HepG2 (cell line): ENCODE measurements at regions not wholly inside any gene's neighbourhood (a gene's known extent, or its start where the extent isn't known, plus 50 kb on each side); places are given as distances from the start of the nearest gene placed in this dataset.

Source experiments
- HDAC1 ChIP-seq: sonication (generic); formaldehyde crosslinking; IDR thresholded peaks from 2 replicates; pipeline ENCODE4 v1.5.1; 2020; ENCODE audit warnings: mild to moderate bottlenecking, missing genetic modification reagents
- KAT8 ChIP-seq: IDR thresholded peaks from 2 replicates; pipeline ENCODE4 v1.6.1; 2016; ENCODE audit warnings: missing genetic modification reagents, missing compliant biosample characterization
- KDM6A ChIP-seq: IDR thresholded peaks from 2 replicates; pipeline ENCODE4 v1.6.1; 2016; ENCODE audit warnings: low read depth
- MAFK ChIP-seq, 2 experiments: IDR thresholded peaks in 1 of 2; conservative IDR thresholded peaks in 1 of 2; 2 replicates each; pipeline ENCODE4 v1.6.1; 2011; ENCODE audit warnings: improper control_type of control experiment in 2 of 2, low read length in 2 of 2
- NFYB ChIP-seq: sonication (generic); formaldehyde crosslinking; IDR thresholded peaks from 2 replicates; pipeline ENCODE4 v1.4.0; 2020; ENCODE audit warnings: missing genetic modification reagents
- TBL1XR1 ChIP-seq: fragments of 150-350 bp; IDR thresholded peaks from 2 replicates; pipeline ENCODE4 v1.6.1; 2014; ENCODE audit warnings: borderline replicate concordance, low read length; ENCODE audit not compliant: partially characterized antibody
- TF ChIP-seq, protein P1 (sequence below): sonication (generic); formaldehyde crosslinking; IDR thresholded peaks from 2 replicates; pipeline ENCODE4 v1.8.1; 2023; ENCODE audit warnings: mild to moderate bottlenecking, missing genetic modification reagents
- TF ChIP-seq, protein P2 (sequence below): sonication (generic); formaldehyde crosslinking; IDR thresholded peaks from 2 replicates; pipeline ENCODE4 v1.8.1; 2023; ENCODE audit warnings: missing genetic modification reagents, inconsistent platforms, borderline replicate concordance
- TF ChIP-seq, protein P3 (sequence below): IDR thresholded peaks from 2 replicates; pipeline ENCODE4 v1.6.1; 2016; ENCODE audit warnings: low read depth, missing genetic modification reagents, missing compliant biosample characterization
- TF ChIP-seq, protein P4 (sequence below): sonication (generic); formaldehyde crosslinking; IDR thresholded peaks from 2 replicates; pipeline ENCODE4 v1.4.0; 2020; ENCODE audit warnings: missing genetic modification reagents

DNA sequence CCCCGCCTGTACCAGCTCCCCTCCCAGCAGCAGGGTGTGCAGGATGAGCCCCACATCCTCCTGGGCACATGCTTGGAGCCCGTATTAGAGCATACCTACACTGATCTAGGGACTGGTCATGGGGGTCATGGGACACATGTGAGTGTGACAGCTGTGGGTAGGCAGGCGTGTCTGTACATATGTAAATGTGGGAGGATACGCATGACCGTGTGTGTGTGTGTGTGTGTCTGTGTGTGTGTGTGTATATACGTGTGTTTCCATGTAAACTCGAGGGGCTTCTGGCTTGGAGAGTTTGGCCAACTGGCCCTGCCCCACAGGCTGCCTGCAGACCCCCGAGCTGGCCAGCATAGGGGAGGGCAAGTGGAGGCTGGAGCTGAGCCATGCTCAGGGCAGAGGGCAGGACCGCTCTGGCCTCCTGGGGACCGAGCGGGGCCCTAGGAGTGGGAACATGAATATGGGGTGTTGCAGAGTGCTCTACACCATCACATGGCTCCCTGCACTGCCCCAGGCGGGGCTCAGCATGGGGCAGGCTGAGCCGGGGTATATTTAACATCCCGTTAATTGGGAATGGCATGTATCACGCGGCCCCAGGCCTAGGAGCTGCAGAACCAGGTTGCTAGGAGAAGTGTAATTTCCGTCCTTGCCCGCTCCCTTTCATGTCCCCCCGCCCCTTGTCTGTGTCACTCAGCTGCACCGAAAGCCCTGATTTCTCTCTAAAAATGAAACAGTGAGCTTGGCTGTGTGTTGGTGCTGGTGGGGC lies 152.7 kb upstream of the PCBD1 start:
- TF ChIP-seq KAT8 (CRISPR knock-in tag) (no peak), TBL1XR1 (no peak), MAFK (conservative IDR thresholded peaks at IDR 0.05 in 1 of 2, IDR thresholded peaks at IDR 0.05 in 1 of 2; ENCODE audit: low read length in 2 of 2) (no peak), KDM6A (CRISPR knock-in tag) (no peak), NFYB (no peak), HDAC1 (no peak)
- TF ChIP-seq, protein P1, sequence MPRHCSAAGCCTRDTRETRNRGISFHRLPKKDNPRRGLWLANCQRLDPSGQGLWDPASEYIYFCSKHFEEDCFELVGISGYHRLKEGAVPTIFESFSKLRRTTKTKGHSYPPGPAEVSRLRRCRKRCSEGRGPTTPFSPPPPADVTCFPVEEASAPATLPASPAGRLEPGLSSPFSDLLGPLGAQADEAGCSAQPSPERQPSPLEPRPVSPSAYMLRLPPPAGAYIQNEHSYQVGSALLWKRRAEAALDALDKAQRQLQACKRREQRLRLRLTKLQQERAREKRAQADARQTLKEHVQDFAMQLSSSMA (CRISPR knock-in tag): no peak
- TF ChIP-seq, protein P2, sequence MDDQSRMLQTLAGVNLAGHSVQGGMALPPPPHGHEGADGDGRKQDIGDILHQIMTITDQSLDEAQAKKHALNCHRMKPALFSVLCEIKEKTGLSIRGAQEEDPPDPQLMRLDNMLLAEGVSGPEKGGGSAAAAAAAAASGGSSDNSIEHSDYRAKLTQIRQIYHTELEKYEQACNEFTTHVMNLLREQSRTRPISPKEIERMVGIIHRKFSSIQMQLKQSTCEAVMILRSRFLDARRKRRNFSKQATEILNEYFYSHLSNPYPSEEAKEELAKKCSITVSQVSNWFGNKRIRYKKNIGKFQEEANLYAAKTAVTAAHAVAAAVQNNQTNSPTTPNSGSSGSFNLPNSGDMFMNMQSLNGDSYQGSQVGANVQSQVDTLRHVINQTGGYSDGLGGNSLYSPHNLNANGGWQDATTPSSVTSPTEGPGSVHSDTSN (CRISPR knock-in tag): no peak
- TF ChIP-seq, protein P3, sequence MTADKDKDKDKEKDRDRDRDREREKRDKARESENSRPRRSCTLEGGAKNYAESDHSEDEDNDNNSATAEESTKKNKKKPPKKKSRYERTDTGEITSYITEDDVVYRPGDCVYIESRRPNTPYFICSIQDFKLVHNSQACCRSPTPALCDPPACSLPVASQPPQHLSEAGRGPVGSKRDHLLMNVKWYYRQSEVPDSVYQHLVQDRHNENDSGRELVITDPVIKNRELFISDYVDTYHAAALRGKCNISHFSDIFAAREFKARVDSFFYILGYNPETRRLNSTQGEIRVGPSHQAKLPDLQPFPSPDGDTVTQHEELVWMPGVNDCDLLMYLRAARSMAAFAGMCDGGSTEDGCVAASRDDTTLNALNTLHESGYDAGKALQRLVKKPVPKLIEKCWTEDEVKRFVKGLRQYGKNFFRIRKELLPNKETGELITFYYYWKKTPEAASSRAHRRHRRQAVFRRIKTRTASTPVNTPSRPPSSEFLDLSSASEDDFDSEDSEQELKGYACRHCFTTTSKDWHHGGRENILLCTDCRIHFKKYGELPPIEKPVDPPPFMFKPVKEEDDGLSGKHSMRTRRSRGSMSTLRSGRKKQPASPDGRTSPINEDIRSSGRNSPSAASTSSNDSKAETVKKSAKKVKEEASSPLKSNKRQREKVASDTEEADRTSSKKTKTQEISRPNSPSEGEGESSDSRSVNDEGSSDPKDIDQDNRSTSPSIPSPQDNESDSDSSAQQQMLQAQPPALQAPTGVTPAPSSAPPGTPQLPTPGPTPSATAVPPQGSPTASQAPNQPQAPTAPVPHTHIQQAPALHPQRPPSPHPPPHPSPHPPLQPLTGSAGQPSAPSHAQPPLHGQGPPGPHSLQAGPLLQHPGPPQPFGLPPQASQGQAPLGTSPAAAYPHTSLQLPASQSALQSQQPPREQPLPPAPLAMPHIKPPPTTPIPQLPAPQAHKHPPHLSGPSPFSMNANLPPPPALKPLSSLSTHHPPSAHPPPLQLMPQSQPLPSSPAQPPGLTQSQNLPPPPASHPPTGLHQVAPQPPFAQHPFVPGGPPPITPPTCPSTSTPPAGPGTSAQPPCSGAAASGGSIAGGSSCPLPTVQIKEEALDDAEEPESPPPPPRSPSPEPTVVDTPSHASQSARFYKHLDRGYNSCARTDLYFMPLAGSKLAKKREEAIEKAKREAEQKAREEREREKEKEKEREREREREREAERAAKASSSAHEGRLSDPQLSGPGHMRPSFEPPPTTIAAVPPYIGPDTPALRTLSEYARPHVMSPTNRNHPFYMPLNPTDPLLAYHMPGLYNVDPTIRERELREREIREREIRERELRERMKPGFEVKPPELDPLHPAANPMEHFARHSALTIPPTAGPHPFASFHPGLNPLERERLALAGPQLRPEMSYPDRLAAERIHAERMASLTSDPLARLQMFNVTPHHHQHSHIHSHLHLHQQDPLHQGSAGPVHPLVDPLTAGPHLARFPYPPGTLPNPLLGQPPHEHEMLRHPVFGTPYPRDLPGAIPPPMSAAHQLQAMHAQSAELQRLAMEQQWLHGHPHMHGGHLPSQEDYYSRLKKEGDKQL (CRISPR knock-in tag): no peak
- TF ChIP-seq, protein P4, sequence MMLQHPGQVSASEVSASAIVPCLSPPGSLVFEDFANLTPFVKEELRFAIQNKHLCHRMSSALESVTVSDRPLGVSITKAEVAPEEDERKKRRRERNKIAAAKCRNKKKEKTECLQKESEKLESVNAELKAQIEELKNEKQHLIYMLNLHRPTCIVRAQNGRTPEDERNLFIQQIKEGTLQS (CRISPR knock-in tag): no peak
